ENCODE measurements at regions not wholly inside any gene's neighbourhood (a gene's known extent, or its start where the extent isn't known, plus 50 kb on each side); places are given as distances from the start of the nearest gene placed in this dataset.

- no peak overlapping the region for H3K4me3 ChIP-seq
- no peaks in the 10 kb centered on the region for H3K36me3 ChIP-seq
- H3K27ac ChIP-seq, result no peak overlapping the region
- H3K27me3 ChIP-seq, result no peaks in the 10 kb centered on the region
- intact Hi-C loops (cut with DNase I), result no loop called here
- no peak for DNase-seq
- TF ChIP-seq EP300 (IDR thresholded peaks at IDR 0.05), result no peak
- no peak for TF ChIP-seq POLR2AphosphoS5 (IDR thresholded peaks at IDR 0.05)
- H3K9me3 ChIP-seq, result peaks cover 0 to 8% (median 1%) of the 10 kb centered on the region in 4 donors
- WGBS, 2 donors, result 6 to 22% methylated on average over 7 of the region's 7 CpGs
- H3K4me1 ChIP-seq, result peaks cover 0 to 8% (median 3%) of the 10 kb centered on the region in 4 donors
Observed at GRCh38 chr7:82559193-82559805, 115.7 kb upstream of the CACNA2D1 start.

DNA sequence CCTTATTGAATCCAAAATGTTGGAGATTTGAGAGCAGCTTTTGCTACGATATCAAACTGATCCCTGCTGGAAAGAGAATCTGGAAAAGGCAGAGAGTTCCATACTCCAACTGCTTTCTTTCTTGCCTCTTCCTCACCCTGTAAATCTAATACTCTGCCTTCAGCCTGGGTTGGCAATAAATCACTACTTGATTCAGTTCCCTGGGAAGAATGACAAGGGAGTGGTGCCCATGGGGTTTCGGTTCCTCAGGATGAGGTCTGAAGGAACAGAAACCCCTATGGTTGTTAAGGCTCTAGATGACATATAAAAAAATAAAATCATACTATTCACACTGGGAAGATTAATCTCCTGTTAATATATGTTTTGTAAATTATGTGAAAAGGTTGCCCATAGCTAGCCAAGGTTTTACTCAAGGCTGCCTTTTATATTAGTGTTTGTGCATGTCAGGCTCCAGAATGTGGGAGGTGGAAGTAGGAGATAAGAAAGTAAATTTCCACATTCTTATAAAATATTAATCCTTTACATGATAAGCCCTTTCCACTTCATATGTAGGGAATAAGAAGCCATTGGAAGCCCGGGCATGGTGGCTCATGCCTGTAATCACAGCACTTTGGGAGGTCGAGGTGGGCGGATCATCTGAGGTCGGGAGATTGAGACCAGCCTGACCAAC is 106.2 kb upstream of the CACNA2D1 start:
- 73 to 78% methylated on average over 6 of the region's 6 CpGs for WGBS, 2 donors
- Histone ChIP-seq H3K4me1 (no peaks in the 10 kb centered on the region), H3K27ac (no peak overlapping the region), H3K4me3 (no peak overlapping the region), H3K27me3 (no peaks in the 10 kb centered on the region), H3K9me3 (peaks cover 0 to 2% (median 0%) of the 10 kb centered on the region in 4 donors), H3K36me3 (no peaks in the 10 kb centered on the region)
- DNase-seq, result no peak
- no peak for TF ChIP-seq CTCF (IDR thresholded peaks at IDR 0.05)
- no peak for TF ChIP-seq EP300 (IDR thresholded peaks at IDR 0.05)
- TF ChIP-seq POLR2A (IDR thresholded peaks at IDR 0.05), result no peak
- no peak for TF ChIP-seq POLR2AphosphoS5 (IDR thresholded peaks at IDR 0.05)
- intact Hi-C loops (cut with DNase I), result no loop called here

GRCh38 chr7:82548141-82548688 is 104.6 kb upstream of the CACNA2D1 start:
- 17 to 65% methylated on average over 3 of the region's 3 CpGs for WGBS, 2 donors
- Histone ChIP-seq H3K36me3 (no peaks in the 10 kb centered on the region), H3K4me3 (no peak overlapping the region), H3K4me1 (no peaks in the 10 kb centered on the region), H3K27me3 (no peaks in the 10 kb centered on the region), H3K27ac (no peak overlapping the region), H3K9me3 (no peaks in the 10 kb centered on the region)
- no peak for DNase-seq
- intact Hi-C loops (cut with DNase I), result no loop called here
- TF ChIP-seq EP300 (IDR thresholded peaks at IDR 0.05) (no peak), POLR2AphosphoS5 (IDR thresholded peaks at IDR 0.05) (no peak), POLR2A (IDR thresholded peaks at IDR 0.05) (no peak), CTCF (IDR thresholded peaks at IDR 0.05) (no peak)

DNA sequence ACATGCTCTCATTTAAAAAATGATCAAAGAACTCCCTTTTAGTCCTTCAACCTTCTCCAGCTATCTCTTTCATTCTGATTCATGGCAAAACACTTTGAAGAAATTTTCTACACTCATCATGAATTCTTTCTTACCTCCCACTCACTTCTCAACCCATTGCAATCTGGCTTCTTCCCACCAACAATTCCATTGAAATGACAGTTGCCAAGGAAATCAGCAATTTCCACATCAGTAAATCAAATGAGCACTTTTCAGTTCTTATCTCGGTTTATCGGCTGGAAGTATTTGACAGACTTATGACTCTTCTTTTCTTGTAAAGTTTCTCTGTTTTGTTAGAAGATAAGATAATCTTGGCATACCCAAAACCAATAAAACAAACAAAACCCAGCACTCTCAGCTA is 99.1 kb upstream of the CACNA2D1 start:
- Histone ChIP-seq H3K4me1 (no peaks in the 10 kb centered on the region), H3K36me3 (no peaks in the 10 kb centered on the region), H3K27me3 (no peaks in the 10 kb centered on the region), H3K4me3 (no peak overlapping the region), H3K27ac (no peak overlapping the region), H3K9me3 (no peaks in the 10 kb centered on the region)
- 45 to 54% methylated on average over 2 of the region's 2 CpGs for WGBS, 2 donors
- intact Hi-C loops (cut with DNase I), result no loop called here
- TF ChIP-seq EP300 (IDR thresholded peaks at IDR 0.05) (no peak), CTCF (IDR thresholded peaks at IDR 0.05) (no peak), POLR2AphosphoS5 (IDR thresholded peaks at IDR 0.05) (no peak), POLR2A (IDR thresholded peaks at IDR 0.05) (no peak)
- no peak for DNase-seq

DNA sequence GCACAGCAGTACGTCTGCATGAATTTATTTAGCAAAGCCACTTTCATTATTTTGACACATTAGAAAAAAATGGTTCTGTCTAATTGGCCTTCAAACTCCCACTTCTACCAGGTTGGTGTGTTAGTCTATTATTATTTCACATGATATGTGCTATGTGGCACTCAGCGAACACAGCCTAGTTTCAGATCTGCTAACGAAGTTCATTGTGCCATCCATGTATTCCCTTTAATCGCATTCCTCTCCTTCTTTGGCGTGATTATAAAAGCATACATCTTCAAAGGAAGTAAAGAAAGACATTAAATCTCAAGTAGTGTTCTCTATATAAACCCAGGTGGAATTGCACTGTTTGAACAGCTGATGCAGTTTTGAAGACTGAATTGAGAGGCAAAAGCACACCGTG is 96.4 kb upstream of the CACNA2D1 start:
- Histone ChIP-seq H3K27me3 (no peaks in the 10 kb centered on the region), H3K4me3 (no peak overlapping the region), H3K9me3 (no peaks in the 10 kb centered on the region), H3K27ac (no peak overlapping the region), H3K4me1 (no peaks in the 10 kb centered on the region), H3K36me3 (no peaks in the 10 kb centered on the region)
- DNase-seq, result no peak
- intact Hi-C loops (cut with DNase I), result no loop called here
- WGBS, 2 donors, result 33 to 81% methylated on average over 6 of the region's 6 CpGs
- no peak for TF ChIP-seq POLR2A (IDR thresholded peaks at IDR 0.05)
- TF ChIP-seq POLR2AphosphoS5 (IDR thresholded peaks at IDR 0.05), result no peak
- TF ChIP-seq EP300 (IDR thresholded peaks at IDR 0.05), result no peak
- no peak for TF ChIP-seq CTCF (IDR thresholded peaks at IDR 0.05)
